ENCODE measurements at regions not wholly inside any gene's neighbourhood (a gene's known extent, or its start where the extent isn't known, plus 50 kb on each side); places are given as distances from the start of the nearest gene placed in this dataset.

- peak; percentile 79 to 82 for DNase-seq
These were observed 678.8 kb downstream of the KCNJ3 start for GRCh38 chr2:155377266-155377680.

GRCh38 chr2:155372969-155373368 lies 674.5 kb downstream of the KCNJ3 start:
- peak; percentile 92 to 97 for DNase-seq

- peak; percentile 58 to 59 for DNase-seq
These were observed 670.4 kb downstream of the KCNJ3 start for GRCh38 chr2:155368934-155369333.

- DNase-seq: no peak
These were observed 666.3 kb downstream of the KCNJ3 start for GRCh38 chr2:155364766-155365165.

- DNase-seq: no peak
These were observed 664.9 kb downstream of the KCNJ3 start for GRCh38 chr2:155363349-155363888.

GRCh38 chr2:155357172-155357571 lies 658.7 kb downstream of the KCNJ3 start:
- no peak for DNase-seq

- no peak for DNase-seq
These were observed 657.8 kb downstream of the KCNJ3 start for GRCh38 chr2:155356250-155356649.

GRCh38 chr2:155350783-155351580 lies 652.5 kb downstream of the KCNJ3 start:
- DNase-seq: no peak

- DNase-seq: no peak
These were observed 633.5 kb downstream of the KCNJ3 start for GRCh38 chr2:155332016-155332415.

- no peak for DNase-seq
These were observed 621.7 kb downstream of the KCNJ3 start for GRCh38 chr2:155320236-155320635.

GRCh38 chr2:155318710-155319109 lies 620.2 kb downstream of the KCNJ3 start:
- DNase-seq: no peak

GRCh38 chr2:155315768-155316167 lies 617.3 kb downstream of the KCNJ3 start:
- DNase-seq: no peak

- peak; percentile 89 to 91 for DNase-seq
These were observed 612.1 kb downstream of the KCNJ3 start for GRCh38 chr2:155310589-155310988.

- DNase-seq: no peak
These were observed 611.0 kb downstream of the KCNJ3 start for GRCh38 chr2:155309483-155309882.

- DNase-seq: no peak
These were observed 610.0 kb downstream of the KCNJ3 start for GRCh38 chr2:155308367-155309009.

- no peak for DNase-seq
These were observed 602.7 kb downstream of the KCNJ3 start for GRCh38 chr2:155301221-155301620.

GRCh38 chr2:155298001-155298400 lies 599.5 kb downstream of the KCNJ3 start:
- DNase-seq: no peak

- DNase-seq: no peak
These were observed 595.9 kb downstream of the KCNJ3 start for GRCh38 chr2:155294358-155294757.

- no peak for DNase-seq
These were observed 583.4 kb downstream of the KCNJ3 start for GRCh38 chr2:155281907-155282306.

GRCh38 chr2:155273323-155273722 lies 574.8 kb downstream of the KCNJ3 start:
- no peak for DNase-seq

- no peak for DNase-seq
These were observed 568.1 kb downstream of the KCNJ3 start for GRCh38 chr2:155266583-155266982.

GRCh38 chr2:155266109-155266508 lies 567.6 kb downstream of the KCNJ3 start:
- DNase-seq: no peak

- no peak for DNase-seq
These were observed 558.3 kb downstream of the KCNJ3 start for GRCh38 chr2:155256803-155257202.

- DNase-seq: peak; percentile 50 to 53
These were observed 552.3 kb downstream of the KCNJ3 start for GRCh38 chr2:155250800-155251199.
